Left lung (tissue), 4 donors: ENCODE measurements at regions not wholly inside any gene's neighbourhood (a gene's known extent, or its start where the extent isn't known, plus 50 kb on each side); places are given as distances from the start of the nearest gene placed in this dataset.
"Not testable (repeated sequence)": the region's sequence is repeated elsewhere in the genome, so short reads cannot be mapped to it uniquely, and the experiment has no call there.

ENCODE experiments used
- ATAC-seq: fragments of 200-7000 bp; cut with Tn5 transposase; one replicate; pipeline ENCODE4 v1.9.1; 2020; ENCODE audit warnings: moderate library complexity
- DNase-seq, 4 donors: peaks; one replicate each; pipeline ENCODE4 v3.0.0-alpha.2; 2013 to 2020
- H3K27ac ChIP-seq, 2 donors: fragments of 200-600 bp; sonication (generic) in 1 of 2; one replicate each; pipeline versions ENCODE4 v1.5.0 to v1.8.0; 2020 to 2021
- H3K27me3 ChIP-seq, 2 donors: fragments of 200-600 bp; sonication (generic) in 1 of 2; one replicate each; pipeline versions ENCODE4 v1.5.0 to v1.8.0; 2020 to 2021
- H3K36me3 ChIP-seq, 2 donors: fragments of 200-600 bp; sonication (generic) in 1 of 2; one replicate each; pipeline versions ENCODE4 v1.5.0 to v1.8.0; 2020 to 2021
- H3K4me1 ChIP-seq, 2 donors: fragments of 200-600 bp; one replicate each; pipeline ENCODE4 v1.8.0; 2021
- H3K4me3 ChIP-seq, 2 donors: fragments of 200-600 bp; sonication (generic) in 1 of 2; one replicate each; pipeline versions ENCODE4 v1.5.0 to v1.8.0; 2020 to 2021; ENCODE audit warnings: mild to moderate bottlenecking in 1 of 2
- H3K9me3 ChIP-seq, 2 donors: fragments of 200-600 bp; sonication (generic) in 1 of 2; one replicate each; pipeline versions ENCODE4 v1.5.0 to v1.8.0; 2020 to 2021
- intact Hi-C, 2 donors: fragments of 100-400 bp; cut with DNase I; formaldehyde crosslinking; loops; one replicate each; pipeline versions ENCODE4 v1.11.2 to v1.14.2; 2022
- TF ChIP-seq, protein P1 (sequence below), 2 donors: fragments of 200-600 bp; sonication (generic) in 1 of 2; IDR thresholded peaks; one replicate each; pipeline versions ENCODE4 v1.5.0 to v1.8.0; 2021; ENCODE audit warnings: antibody characterized with exemption in 2 of 2
- donor health status: DM: no; HTN: yes; CAD: no.
- donor health status: DM: no; HTN: no; CAD: no.

- Histone ChIP-seq H3K27ac (no peak overlapping the region), H3K9me3 (peaks cover 0 to 11% of the 10 kb centered on the region in 2 donors), H3K27me3 (no peaks in the 10 kb centered on the region), H3K4me1 (no peaks in the 10 kb centered on the region), H3K36me3 (no peaks in the 10 kb centered on the region), H3K4me3 (no peak overlapping the region)
- intact Hi-C loops, result no loop called here
- ATAC-seq, result no peak
- peak in 2 of 4 donors; percentile 45 to 54 for DNase-seq
- TF ChIP-seq, protein P1, sequence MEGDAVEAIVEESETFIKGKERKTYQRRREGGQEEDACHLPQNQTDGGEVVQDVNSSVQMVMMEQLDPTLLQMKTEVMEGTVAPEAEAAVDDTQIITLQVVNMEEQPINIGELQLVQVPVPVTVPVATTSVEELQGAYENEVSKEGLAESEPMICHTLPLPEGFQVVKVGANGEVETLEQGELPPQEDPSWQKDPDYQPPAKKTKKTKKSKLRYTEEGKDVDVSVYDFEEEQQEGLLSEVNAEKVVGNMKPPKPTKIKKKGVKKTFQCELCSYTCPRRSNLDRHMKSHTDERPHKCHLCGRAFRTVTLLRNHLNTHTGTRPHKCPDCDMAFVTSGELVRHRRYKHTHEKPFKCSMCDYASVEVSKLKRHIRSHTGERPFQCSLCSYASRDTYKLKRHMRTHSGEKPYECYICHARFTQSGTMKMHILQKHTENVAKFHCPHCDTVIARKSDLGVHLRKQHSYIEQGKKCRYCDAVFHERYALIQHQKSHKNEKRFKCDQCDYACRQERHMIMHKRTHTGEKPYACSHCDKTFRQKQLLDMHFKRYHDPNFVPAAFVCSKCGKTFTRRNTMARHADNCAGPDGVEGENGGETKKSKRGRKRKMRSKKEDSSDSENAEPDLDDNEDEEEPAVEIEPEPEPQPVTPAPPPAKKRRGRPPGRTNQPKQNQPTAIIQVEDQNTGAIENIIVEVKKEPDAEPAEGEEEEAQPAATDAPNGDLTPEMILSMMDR (IDR thresholded peaks at IDR 0.05), result no peak
Observed at GRCh38 chrY:10627116-10627515, 1099.4 kb downstream of the TSPY10 start.

DNA sequence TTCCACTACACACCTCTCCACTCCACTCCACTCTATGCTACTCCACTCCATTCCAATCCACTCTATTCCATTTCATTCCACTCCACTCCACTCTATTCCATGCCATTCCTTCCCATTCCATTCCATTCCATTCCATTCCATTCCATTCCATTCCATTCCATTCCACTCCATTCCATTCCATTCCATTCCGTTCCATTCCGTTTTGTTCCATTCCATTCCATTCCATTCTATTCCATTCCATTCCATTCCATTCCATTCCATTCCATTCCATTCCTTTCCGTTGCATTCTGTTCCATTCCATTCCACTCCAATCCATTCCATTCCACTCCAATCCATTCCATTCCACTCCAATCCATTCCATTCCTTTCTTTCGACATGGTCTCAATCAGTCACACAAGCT is 1121.1 kb downstream of the TSPY10 start:
- H3K36me3 ChIP-seq, intact Hi-C loops, ATAC-seq, H3K9me3 ChIP-seq, H3K4me1 ChIP-seq, H3K27ac ChIP-seq, DNase-seq, H3K27me3 ChIP-seq, H3K4me3 ChIP-seq: not testable (repeated sequence)

DNA sequence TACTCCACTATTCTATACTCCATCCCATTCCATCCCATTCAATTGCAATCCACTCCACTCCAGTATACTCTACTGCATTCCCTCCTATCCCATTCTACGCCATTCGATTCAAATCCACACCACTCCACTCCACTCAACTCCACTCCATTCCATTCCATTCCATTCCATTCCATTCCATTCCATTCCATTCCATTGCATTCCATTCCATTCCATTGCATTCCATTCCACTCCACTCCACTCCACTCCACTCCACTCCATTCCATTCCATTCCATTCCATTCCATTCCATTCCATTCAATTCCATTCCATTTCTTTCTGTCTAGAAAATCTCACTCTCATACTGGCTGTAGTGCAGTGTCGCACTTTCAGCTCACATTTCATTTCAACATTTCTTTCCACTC is 1129.4 kb downstream of the TSPY10 start:
- H3K9me3 ChIP-seq, result peaks cover 0 to 71% of the 10 kb centered on the region in 2 donors
- H3K27ac ChIP-seq, intact Hi-C loops, H3K4me3 ChIP-seq, H3K36me3 ChIP-seq, H3K27me3 ChIP-seq, DNase-seq, H3K4me1 ChIP-seq, ATAC-seq: not testable (repeated sequence)

GRCh38 chrY:10666785-10667184 is 1139.1 kb downstream of the TSPY10 start:
- ATAC-seq, result peak; percentile 36
- TF ChIP-seq, protein P1 (IDR thresholded peaks at IDR 0.05), result no peak
- Histone ChIP-seq H3K4me1 (no peaks in the 10 kb centered on the region), H3K27ac (no peak overlapping the region), H3K27me3 (no peaks in the 10 kb centered on the region), H3K9me3 (peaks cover 0 to 43% of the 10 kb centered on the region in 2 donors), H3K4me3 (no peak overlapping the region), H3K36me3 (no peaks in the 10 kb centered on the region)
- intact Hi-C loops, result no loop called here
- no peak for DNase-seq

DNA sequence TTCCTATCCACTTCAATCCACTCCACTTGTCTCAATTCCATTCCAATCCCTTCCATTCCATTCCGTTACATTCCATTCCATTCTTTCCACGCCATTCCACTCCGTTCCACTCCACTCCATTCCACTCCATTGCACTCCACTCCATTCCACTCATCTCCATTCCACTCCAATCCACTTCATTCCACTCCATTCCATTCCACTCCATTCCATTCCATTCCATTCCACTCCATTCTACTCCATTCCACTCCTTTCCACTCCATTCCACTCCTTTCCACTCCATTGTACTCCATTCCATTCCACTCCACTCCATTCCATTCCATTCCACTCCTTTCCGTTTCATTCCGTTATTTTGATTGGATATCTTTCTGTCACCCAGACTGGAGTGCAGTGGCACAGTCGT is 1158.7 kb downstream of the TSPY10 start:
- intact Hi-C loops, result no loop called here
- Histone ChIP-seq H3K9me3 (peaks cover 0 to 43% of the 10 kb centered on the region in 2 donors), H3K27ac (no peak overlapping the region), H3K36me3 (no peaks in the 10 kb centered on the region), H3K27me3 (no peaks in the 10 kb centered on the region), H3K4me3 (no peak overlapping the region), H3K4me1 (no peaks in the 10 kb centered on the region)
- ATAC-seq, result no peak
- no peak for DNase-seq
- TF ChIP-seq, protein P1 (IDR thresholded peaks at IDR 0.05), result no peak
